Glomerular visceral epithelial cell (primary cell): ENCODE measurements at regions not wholly inside any gene's neighbourhood (a gene's known extent, or its start where the extent isn't known, plus 50 kb on each side); places are given as distances from the start of the nearest gene placed in this dataset.

ENCODE experiments used
- DNase-seq: peaks from one replicate; pipeline ENCODE4 v3.0.0-alpha.2; 2016; ENCODE audit errors: extremely low spot score

- no peak for DNase-seq
Measured at GRCh38 chr12:19014240-19014639, 115.3 kb upstream of the PLEKHA5 start.

- no peak for DNase-seq
Measured at GRCh38 chr12:19015285-19015684, 114.2 kb upstream of the PLEKHA5 start.

GRCh38 chr12:19018302-19018970 lies 111.1 kb upstream of the PLEKHA5 start:
- DNase-seq = peak; percentile 50

GRCh38 chr12:19021240-19021639 lies 108.3 kb upstream of the PLEKHA5 start:
- DNase-seq = no peak

- DNase-seq = peak; percentile 78
Measured at GRCh38 chr12:19021646-19022045, 107.9 kb upstream of the PLEKHA5 start.

- DNase-seq = no peak
Measured at GRCh38 chr12:19025582-19025981, 104.0 kb upstream of the PLEKHA5 start.

- no peak for DNase-seq
Measured at GRCh38 chr12:19026034-19026433, 103.5 kb upstream of the PLEKHA5 start.

- DNase-seq = no peak
Measured at GRCh38 chr12:19026614-19027488, 102.7 kb upstream of the PLEKHA5 start.

GRCh38 chr12:19030180-19030579 lies 99.4 kb upstream of the PLEKHA5 start:
- DNase-seq = no peak

GRCh38 chr12:19030603-19031002 lies 98.9 kb upstream of the PLEKHA5 start:
- DNase-seq = no peak

GRCh38 chr12:19031032-19031431 lies 98.5 kb upstream of the PLEKHA5 start:
- peak; percentile 84 for DNase-seq

- DNase-seq = no peak
Measured at GRCh38 chr12:19032826-19033225, 96.7 kb upstream of the PLEKHA5 start.

- no peak for DNase-seq
Measured at GRCh38 chr12:19033244-19033643, 96.3 kb upstream of the PLEKHA5 start.

- DNase-seq = no peak
Measured at GRCh38 chr12:19034937-19035336, 94.6 kb upstream of the PLEKHA5 start.

GRCh38 chr12:19035536-19035935 lies 94.0 kb upstream of the PLEKHA5 start:
- DNase-seq = no peak

GRCh38 chr12:19036673-19037357 lies 92.7 kb upstream of the PLEKHA5 start:
- DNase-seq = no peak

- DNase-seq = no peak
Measured at GRCh38 chr12:19038209-19038608, 91.3 kb upstream of the PLEKHA5 start.

GRCh38 chr12:19039515-19039914 lies 90.0 kb upstream of the PLEKHA5 start:
- no peak for DNase-seq

- no peak for DNase-seq
Measured at GRCh38 chr12:19042221-19042620, 87.3 kb upstream of the PLEKHA5 start.

GRCh38 chr12:19044430-19044829 lies 85.1 kb upstream of the PLEKHA5 start:
- no peak for DNase-seq

GRCh38 chr12:19044891-19045290 lies 84.6 kb upstream of the PLEKHA5 start:
- DNase-seq = no peak

- no peak for DNase-seq
Measured at GRCh38 chr12:19045426-19045825, 84.1 kb upstream of the PLEKHA5 start.

GRCh38 chr12:19048943-19049342 lies 80.6 kb upstream of the PLEKHA5 start:
- peak; percentile 55 for DNase-seq
